ENCODE measurements at regions not wholly inside any gene's neighbourhood (a gene's known extent, or its start where the extent isn't known, plus 50 kb on each side); places are given as distances from the start of the nearest gene placed in this dataset.
"Not testable (repeated sequence)": the region's sequence is repeated elsewhere in the genome, so short reads cannot be mapped to it uniquely, and the experiment has no call there.

DNA sequence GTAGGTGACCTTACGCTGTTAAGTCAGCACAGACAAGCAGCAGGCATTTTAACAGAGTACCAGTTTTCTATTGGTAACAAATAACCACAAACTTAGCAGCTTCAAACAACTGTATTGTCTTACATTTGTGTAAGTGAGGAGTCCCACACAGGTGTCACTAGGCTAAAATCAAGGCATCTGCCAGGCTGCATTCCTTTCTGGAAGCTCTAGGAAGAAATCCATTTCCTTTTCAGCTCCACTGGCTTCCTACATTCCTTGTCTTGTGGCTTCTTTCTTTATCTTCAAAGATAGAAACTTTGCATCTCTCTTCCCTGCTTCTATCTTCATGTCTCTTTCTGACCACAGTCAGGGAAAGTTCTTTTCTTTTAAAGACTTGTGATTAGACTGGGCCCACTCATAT is 139.9 kb downstream of the TMEM144 start:
- Histone ChIP-seq H3K27ac (no peak overlapping the region), H3K27me3 (no peaks in the 10 kb centered on the region), H3K36me3 (no peaks in the 10 kb centered on the region), H3K4me3 (no peak overlapping the region), H3K4me1 (no peaks in the 10 kb centered on the region), H3K9me3 (no peaks in the 10 kb centered on the region)
- no peak for DNase-seq (ENCODE audit: low spot score)
- TF ChIP-seq, protein P1, sequence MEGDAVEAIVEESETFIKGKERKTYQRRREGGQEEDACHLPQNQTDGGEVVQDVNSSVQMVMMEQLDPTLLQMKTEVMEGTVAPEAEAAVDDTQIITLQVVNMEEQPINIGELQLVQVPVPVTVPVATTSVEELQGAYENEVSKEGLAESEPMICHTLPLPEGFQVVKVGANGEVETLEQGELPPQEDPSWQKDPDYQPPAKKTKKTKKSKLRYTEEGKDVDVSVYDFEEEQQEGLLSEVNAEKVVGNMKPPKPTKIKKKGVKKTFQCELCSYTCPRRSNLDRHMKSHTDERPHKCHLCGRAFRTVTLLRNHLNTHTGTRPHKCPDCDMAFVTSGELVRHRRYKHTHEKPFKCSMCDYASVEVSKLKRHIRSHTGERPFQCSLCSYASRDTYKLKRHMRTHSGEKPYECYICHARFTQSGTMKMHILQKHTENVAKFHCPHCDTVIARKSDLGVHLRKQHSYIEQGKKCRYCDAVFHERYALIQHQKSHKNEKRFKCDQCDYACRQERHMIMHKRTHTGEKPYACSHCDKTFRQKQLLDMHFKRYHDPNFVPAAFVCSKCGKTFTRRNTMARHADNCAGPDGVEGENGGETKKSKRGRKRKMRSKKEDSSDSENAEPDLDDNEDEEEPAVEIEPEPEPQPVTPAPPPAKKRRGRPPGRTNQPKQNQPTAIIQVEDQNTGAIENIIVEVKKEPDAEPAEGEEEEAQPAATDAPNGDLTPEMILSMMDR (IDR thresholded peaks at IDR 0.05): no peak

DNA sequence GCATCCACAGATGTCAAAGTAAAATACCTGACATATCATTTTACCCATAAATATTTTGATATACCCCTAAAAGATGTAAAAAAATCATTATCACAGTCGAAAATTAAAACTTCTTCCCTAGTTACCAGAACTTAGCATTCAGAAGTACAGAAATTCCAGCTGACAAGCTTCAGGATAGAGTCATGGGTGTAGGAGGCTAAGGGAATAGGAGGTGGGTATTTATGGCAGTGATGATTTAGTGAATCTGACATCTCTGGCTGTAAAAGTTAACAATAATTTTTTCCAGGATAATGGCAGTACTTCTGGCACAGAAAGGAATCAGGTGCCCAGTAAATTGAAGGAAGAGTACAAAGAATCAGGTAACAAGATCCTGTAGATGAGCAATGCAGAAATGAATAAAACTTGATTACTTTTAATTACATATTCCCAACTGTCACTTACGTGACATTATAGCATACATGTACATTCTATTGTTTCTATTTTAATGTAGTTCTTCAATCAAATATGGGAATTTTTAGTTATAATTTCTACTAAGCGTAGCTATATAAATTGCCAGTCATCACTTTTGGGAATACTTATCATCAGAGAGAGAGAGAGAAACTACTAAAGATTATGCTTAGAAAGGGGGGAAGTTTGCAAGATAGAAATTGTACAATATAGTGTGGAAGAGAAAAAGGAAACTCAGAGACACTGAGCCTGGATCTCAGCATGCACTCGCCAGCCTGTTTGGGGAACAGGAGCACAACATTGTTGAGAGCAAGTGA is 143.4 kb downstream of the TMEM144 start:
- TF ChIP-seq, protein P1 (IDR thresholded peaks at IDR 0.05): no peak
- no peaks in the 10 kb centered on the region for H3K4me1 ChIP-seq
- no peak overlapping the region for H3K27ac ChIP-seq
- H3K27me3 ChIP-seq: no peaks in the 10 kb centered on the region
- H3K4me3 ChIP-seq: no peak overlapping the region
- no peak for DNase-seq (ENCODE audit: low spot score)
- no peaks in the 10 kb centered on the region for H3K36me3 ChIP-seq
- H3K9me3 ChIP-seq: peaks cover 0 to 10% of the 10 kb centered on the region in 2 donors

DNA sequence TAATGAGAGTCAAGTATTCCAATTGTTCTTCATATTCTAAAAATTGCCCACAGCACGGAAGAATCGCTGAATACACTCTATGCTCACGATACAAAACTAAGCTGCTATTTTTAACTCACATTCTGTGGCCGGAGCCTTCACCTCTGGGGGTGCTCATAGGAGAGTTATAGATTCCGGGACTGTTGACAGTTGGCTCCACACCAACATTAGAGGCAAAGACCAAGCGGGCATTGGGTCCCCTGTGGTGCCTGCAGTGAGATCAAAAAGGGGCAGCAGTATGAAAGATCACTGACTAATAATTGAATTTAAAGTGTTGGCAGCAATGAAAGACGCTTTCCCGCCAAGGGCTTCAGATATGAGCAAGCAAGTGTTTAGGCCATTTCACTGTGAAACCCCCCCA is 146.0 kb downstream of the TMEM144 start:
- H3K4me1 ChIP-seq: no peaks in the 10 kb centered on the region
- DNase-seq (ENCODE audit: low spot score): no peak
- no peak overlapping the region for H3K4me3 ChIP-seq
- no peaks in the 10 kb centered on the region for H3K27me3 ChIP-seq
- H3K36me3 ChIP-seq: no peaks in the 10 kb centered on the region
- peaks cover 0 to 17% of the 10 kb centered on the region in 2 donors for H3K9me3 ChIP-seq
- TF ChIP-seq, protein P1 (IDR thresholded peaks at IDR 0.05): no peak
- H3K27ac ChIP-seq: no peak overlapping the region

DNA sequence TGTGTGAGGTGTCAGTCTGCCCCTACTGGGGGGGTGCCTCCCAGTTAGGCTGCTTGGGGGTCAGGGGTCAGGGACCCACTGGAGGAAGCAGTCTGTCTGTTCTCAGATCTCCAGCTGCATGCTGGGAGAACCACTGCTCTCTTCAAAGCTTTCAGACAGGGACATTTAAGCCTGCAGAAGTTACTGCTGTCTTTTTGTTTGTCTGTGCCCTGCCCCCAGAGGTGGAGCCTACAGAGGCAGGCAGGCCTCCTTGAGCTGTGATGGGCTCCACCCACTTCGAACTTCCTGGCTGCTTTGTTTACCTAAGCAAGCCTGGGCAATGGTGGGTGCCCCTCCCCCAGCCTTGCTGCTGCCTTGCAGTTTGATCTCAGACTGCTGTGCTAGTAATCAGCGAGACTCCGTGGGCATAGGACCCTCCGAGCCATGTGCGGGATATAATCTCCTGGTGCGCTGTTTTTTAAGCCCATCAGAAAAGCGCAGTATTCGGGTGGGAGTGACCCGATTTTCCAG is 153.7 kb upstream of the RXFP1 start:
- not testable (repeated sequence) for H3K27me3 ChIP-seq; H3K36me3 ChIP-seq; H3K4me3 ChIP-seq; DNase-seq (ENCODE audit: low spot score); H3K27ac ChIP-seq; H3K4me1 ChIP-seq; H3K9me3 ChIP-seq

DNA sequence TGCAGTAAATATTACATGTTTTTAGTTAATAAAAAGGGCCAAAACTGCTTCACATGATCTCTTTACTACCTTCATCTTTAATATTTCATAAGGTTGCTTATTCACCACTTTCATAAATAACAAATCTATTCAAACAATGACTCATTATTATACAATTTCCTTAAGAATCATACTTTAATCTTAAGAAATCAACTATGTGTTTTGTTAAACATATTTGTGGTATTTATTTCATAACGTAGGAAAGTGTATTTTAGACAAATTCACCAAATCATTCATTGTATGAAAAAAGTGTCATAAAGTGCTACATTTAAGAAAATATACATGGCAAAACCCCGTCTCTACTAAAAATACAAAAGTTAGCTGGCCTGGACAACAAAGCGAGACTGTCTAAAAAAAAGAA is 150.5 kb upstream of the RXFP1 start:
- H3K27ac ChIP-seq: no peak overlapping the region
- DNase-seq (ENCODE audit: low spot score): no peak
- TF ChIP-seq, protein P1 (IDR thresholded peaks at IDR 0.05): no peak
- no peaks in the 10 kb centered on the region for H3K36me3 ChIP-seq
- no peaks in the 10 kb centered on the region for H3K27me3 ChIP-seq
- H3K4me3 ChIP-seq: no peak overlapping the region
- H3K4me1 ChIP-seq: no peaks in the 10 kb centered on the region
- no peaks in the 10 kb centered on the region for H3K9me3 ChIP-seq

DNA sequence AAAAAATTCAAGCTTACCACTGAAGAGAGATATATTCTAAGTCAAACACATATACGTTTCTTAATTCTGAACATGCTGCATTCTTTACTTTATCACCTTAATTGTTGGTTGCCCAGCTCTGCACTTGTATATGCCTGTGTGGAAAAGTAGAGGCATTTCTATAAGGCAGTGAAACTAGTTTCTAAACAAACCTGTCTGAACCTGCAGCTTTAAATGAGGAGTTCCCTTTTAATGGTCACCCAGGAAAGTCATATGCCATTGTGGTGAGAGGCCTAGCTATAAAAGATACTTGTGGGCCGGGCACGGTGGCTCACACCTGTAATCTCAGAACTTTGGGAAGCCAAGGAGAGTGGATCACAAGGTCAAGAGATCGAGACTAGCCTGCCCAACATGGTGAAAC is 147.4 kb upstream of the RXFP1 start:
- no peak overlapping the region for H3K4me3 ChIP-seq
- H3K4me1 ChIP-seq: no peaks in the 10 kb centered on the region
- no peak overlapping the region for H3K27ac ChIP-seq
- DNase-seq (ENCODE audit: low spot score): no peak
- H3K27me3 ChIP-seq: no peaks in the 10 kb centered on the region
- TF ChIP-seq, protein P1 (IDR thresholded peaks at IDR 0.05): no peak
- no peaks in the 10 kb centered on the region for H3K9me3 ChIP-seq
- no peaks in the 10 kb centered on the region for H3K36me3 ChIP-seq
